Naive B cell (primary cell): ENCODE measurements at regions not wholly inside any gene's neighbourhood (a gene's known extent, or its start where the extent isn't known, plus 50 kb on each side); places are given as distances from the start of the nearest gene placed in this dataset.

Experiments used
- ATAC-seq, 2 donors: fragments of 150-1000 bp; cut with Tn5 transposase; 2 replicates each; pipeline ENCODE4 v1.10.0; 2021; ENCODE audit warnings: low read depth in 2 of 2, mild to moderate bottlenecking in 2 of 2, moderate library complexity in 2 of 2
- DNase-seq: peaks from one replicate; pipeline ENCODE4 v3.0.0; 2022
- H3K27ac Mint-ChIP-seq, 6 donors: one replicate each; pipeline ENCODE4 v1.8.0; 2020 to 2022; ENCODE audit warnings: mild to moderate bottlenecking in 6 of 6, mixed read lengths in 6 of 6, moderate library complexity in 5 of 6, inconsistent platforms in 2 of 6
- H3K27me3 Mint-ChIP-seq, 3 donors: one replicate each; pipeline ENCODE4 v1.8.0; 2021 to 2022; ENCODE audit warnings: mixed read lengths in 3 of 3, mild to moderate bottlenecking in 1 of 3
- H3K36me3 Mint-ChIP-seq, 2 donors: one replicate each; pipeline ENCODE4 v1.8.0; 2020 to 2022; ENCODE audit warnings: mixed read lengths in 2 of 2, inconsistent platforms in 1 of 2, mild to moderate bottlenecking in 1 of 2
- H3K4me1 Mint-ChIP-seq, 3 donors: one replicate each; pipeline ENCODE4 v1.8.0; 2020 to 2022; ENCODE audit warnings: mixed read lengths in 3 of 3, inconsistent platforms in 1 of 3, mild to moderate bottlenecking in 1 of 3, moderate library complexity in 1 of 3
- H3K4me3 Mint-ChIP-seq, 8 donors: one replicate each; pipeline ENCODE4 v1.8.0; 2020 to 2022; ENCODE audit warnings: mild to moderate bottlenecking in 8 of 8, mixed read lengths in 8 of 8, moderate library complexity in 8 of 8, inconsistent platforms in 2 of 8
- H3K9me3 Mint-ChIP-seq, 7 donors: one replicate each; pipeline ENCODE4 v1.8.0; 2020 to 2022; ENCODE audit warnings: mixed read lengths in 7 of 7, mild to moderate bottlenecking in 5 of 7, inconsistent platforms in 2 of 7, moderate library complexity in 1 of 7

DNA sequence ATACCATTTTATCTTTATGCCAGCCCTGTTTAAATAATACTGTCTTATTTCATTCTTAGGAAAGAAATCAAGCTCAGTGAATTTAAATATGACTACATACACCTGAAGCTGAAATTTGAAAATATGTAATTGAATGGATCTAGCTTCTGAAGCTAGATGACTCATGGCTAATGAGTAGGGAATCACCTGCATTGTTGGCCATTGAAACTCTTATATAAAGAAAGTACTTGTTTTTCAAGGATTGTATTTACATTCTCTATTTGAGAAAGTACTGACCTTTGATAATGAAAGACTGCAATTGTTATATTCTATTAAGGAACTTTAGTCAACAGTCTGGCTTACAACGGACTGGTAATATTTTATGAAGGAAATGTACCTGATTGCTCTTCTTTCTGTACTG is 346.7 kb upstream of the LRATD1 start:
- Mint-ChIP-seq H3K4me1 (no peaks in the 10 kb centered on the region), H3K27me3 (no peaks in the 10 kb centered on the region), H3K27ac (no peak overlapping the region), H3K4me3 (no peak overlapping the region), H3K9me3 (peaks cover 0 to 15% (median 3%) of the 10 kb centered on the region in 7 donors), H3K36me3 (no peaks in the 10 kb centered on the region)
- ATAC-seq (no peak), DNase-seq (no peak)

DNA sequence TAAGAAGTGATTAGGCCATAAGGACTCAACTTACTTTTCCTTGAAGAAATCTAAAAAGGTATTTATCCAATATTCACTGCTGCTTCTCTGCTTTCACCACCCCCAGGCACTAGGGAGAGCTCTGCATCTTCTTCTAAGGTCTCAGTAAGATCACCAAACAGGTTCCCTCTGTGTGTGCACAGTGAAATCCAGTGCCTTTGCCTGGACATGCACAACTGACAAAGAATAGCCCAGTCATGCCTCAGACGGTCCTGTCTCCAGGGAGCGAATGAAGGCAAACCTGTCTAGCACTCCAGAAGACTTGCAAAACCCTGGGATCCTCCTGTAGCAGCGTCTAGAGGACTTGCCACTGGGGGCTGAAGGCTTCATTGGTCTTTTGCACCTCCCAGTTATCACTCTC is 344.5 kb upstream of the LRATD1 start:
- Mint-ChIP-seq H3K27me3 (no peaks in the 10 kb centered on the region), H3K9me3 (peaks cover 0 to 15% (median 5%) of the 10 kb centered on the region in 7 donors), H3K4me1 (no peaks in the 10 kb centered on the region), H3K36me3 (no peaks in the 10 kb centered on the region), H3K27ac (no peak overlapping the region), H3K4me3 (no peak overlapping the region)
- ATAC-seq, result no peak
- no peak for DNase-seq

DNA sequence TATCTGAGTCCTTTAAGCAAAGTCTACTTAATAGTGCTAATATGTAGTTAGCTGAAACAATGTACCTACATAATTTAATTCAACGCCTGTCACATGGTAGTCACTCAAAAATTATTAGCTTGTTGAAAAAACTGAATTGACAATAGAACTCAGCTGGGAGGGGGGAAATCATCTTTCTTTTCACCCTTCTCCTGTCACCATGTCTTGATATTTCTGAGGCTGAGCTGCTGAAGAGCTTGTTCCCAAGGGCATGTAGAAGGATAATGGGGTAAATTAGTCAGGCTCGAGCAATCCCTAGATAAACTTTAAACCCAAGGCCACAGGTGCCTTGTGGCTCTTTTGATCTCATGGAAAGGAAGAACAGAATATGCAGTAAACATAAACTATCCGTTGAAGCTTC is 339.6 kb upstream of the LRATD1 start:
- Mint-ChIP-seq H3K36me3 (no peaks in the 10 kb centered on the region), H3K27ac (peak overlapping the region in 1 of 6 donors; percentile 9), H3K4me1 (no peaks in the 10 kb centered on the region), H3K27me3 (no peaks in the 10 kb centered on the region), H3K9me3 (peaks cover 0 to 15% (median 3%) of the 10 kb centered on the region in 7 donors), H3K4me3 (no peak overlapping the region)
- DNase-seq (no peak), ATAC-seq (no peak)

DNA sequence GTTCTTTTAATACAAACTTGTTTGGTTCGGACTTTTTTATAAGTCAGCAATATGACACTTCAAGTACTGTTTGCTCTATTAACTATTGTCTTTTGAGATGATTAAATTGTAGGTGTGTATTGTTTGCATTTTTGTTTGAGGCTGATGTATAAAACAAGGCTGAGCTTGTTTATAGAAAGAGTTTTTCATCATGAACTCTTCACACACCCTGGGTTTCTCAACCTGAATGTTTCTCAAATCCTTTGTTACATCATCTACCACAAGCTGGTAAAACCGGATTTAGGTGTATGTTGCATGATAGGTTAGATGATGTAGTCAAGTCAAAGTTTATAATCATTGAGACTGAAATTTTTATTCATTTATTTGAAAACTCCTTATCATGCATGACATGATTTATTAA is 335.2 kb upstream of the LRATD1 start:
- ATAC-seq, result no peak
- Mint-ChIP-seq H3K9me3 (peaks cover 0 to 14% (median 0%) of the 10 kb centered on the region in 7 donors), H3K4me3 (no peak overlapping the region), H3K27me3 (no peaks in the 10 kb centered on the region), H3K4me1 (no peaks in the 10 kb centered on the region), H3K27ac (no peak overlapping the region), H3K36me3 (no peaks in the 10 kb centered on the region)
- no peak for DNase-seq

DNA sequence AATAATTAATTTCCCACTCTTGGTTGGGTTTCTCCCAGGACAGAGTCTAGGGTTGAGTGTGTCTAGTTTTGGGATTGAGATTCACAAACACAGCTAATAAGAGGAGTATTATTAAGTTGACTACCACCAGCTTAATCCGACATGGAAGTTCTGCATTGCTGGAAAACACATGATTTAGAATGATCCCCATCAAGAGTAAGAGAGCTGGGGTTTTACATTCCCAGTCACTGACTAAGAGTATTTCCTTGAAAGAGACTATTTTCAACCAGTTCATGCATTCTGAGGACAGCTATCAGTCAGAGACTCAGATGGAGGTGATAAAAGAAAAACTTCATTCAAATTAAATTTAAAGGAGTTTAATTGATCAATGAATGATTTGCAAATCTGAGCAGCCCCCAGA is 334.6 kb upstream of the LRATD1 start:
- DNase-seq (no peak), ATAC-seq (no peak)
- no peaks in the 10 kb centered on the region for H3K4me1 Mint-ChIP-seq
- H3K27me3 Mint-ChIP-seq, result no peaks in the 10 kb centered on the region
- peaks cover 0 to 12% (median 0%) of the 10 kb centered on the region in 7 donors for H3K9me3 Mint-ChIP-seq
- H3K27ac Mint-ChIP-seq, result no peak overlapping the region
- no peak overlapping the region for H3K4me3 Mint-ChIP-seq
- no peaks in the 10 kb centered on the region for H3K36me3 Mint-ChIP-seq

DNA sequence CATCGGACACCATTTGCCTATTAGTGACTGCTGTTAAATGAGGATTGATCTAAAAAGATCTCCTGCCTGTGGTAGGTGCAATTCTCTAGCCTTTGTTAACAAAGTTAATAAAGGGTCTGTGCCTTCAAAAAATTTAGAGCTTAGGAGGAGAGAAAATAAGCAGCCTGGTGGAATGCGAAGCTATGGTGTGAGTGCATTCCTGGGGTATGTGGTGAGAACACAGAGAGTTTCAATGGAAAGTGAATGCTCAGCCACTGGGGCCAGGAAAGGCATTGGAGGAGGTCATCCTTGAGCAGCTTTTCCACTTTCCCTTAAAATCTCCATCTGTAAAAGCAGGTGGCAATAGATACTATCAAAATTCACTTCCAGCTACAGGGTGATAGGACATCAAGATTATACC is 331.2 kb upstream of the LRATD1 start:
- DNase-seq (no peak), ATAC-seq (no peak)
- Mint-ChIP-seq H3K9me3 (peaks cover 0 to 12% (median 0%) of the 10 kb centered on the region in 7 donors), H3K36me3 (no peaks in the 10 kb centered on the region), H3K27ac (peak overlapping the region in 1 of 6 donors; percentile 27), H3K4me3 (no peak overlapping the region), H3K27me3 (no peaks in the 10 kb centered on the region), H3K4me1 (no peaks in the 10 kb centered on the region)

DNA sequence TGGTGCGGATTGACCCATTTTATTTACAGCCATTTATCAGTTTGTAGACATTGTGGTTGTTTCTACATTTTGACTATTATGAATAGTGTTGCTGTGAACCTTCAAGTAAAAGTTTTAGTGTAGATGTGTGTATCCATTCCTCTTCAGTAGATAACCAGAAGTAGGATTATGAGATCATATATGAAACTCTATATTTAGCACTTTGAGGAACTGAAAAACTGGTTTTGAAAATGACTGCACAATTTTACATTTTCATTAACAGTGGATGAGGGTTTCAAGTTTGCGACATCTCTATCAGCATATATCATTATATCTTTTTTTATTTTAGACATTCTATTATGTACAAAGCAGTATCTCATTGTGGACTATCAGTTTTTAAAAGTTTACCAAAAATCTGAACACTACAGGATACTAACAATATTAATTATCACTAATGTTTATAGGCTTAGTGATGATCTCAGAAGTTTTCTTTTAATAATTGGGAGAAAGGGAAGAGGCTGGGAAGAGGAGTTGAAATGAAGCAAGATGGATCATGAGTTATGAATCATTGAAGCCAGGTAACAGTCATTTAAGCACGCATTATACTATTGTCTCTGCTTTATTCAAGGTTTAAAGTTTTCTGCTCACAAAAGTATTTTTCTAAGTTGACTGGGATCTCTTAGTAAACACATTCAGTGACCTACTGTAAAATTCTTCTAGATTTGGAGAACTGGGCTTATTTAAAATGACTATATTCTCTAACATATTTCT is 329.0 kb upstream of the LRATD1 start:
- H3K27me3 Mint-ChIP-seq, result no peaks in the 10 kb centered on the region

DNA sequence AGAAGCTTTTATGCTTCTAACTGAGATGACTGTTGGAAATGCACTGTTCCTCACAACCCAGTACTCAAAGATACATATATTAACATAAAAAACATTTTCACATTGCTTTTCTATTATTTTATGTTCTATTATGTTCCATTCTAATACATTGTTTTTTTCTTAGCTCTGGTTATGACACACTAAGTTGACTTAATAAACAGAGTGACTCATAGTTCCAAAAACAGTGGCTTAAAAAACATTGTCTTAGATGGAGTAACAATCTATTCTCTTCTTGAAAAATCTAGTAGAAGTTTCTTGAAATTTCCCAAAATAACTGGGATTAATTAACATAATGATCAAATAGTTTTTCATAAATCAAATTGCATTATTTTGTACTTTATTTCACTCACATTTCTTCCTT is 328.2 kb upstream of the LRATD1 start:
- H3K9me3 Mint-ChIP-seq, result peaks cover 0 to 6% (median 4%) of the 10 kb centered on the region in 7 donors
- H3K27ac Mint-ChIP-seq, result no peak overlapping the region
- H3K27me3 Mint-ChIP-seq, result no peaks in the 10 kb centered on the region
- H3K36me3 Mint-ChIP-seq, result no peaks in the 10 kb centered on the region
- no peaks in the 10 kb centered on the region for H3K4me1 Mint-ChIP-seq
- no peak for ATAC-seq
- no peak for DNase-seq
- H3K4me3 Mint-ChIP-seq, result no peak overlapping the region

More for the DNA sequence above, 329.0 kb upstream of the LRATD1 start:
- no peaks in the 10 kb centered on the region for H3K4me1 Mint-ChIP-seq
- no peak overlapping the region for H3K4me3 Mint-ChIP-seq
- DNase-seq (no peak), ATAC-seq (no peak)
- H3K36me3 Mint-ChIP-seq, result no peaks in the 10 kb centered on the region
- H3K9me3 Mint-ChIP-seq, result peaks cover 0 to 6% (median 4%) of the 10 kb centered on the region in 7 donors
- no peak overlapping the region for H3K27ac Mint-ChIP-seq

DNA sequence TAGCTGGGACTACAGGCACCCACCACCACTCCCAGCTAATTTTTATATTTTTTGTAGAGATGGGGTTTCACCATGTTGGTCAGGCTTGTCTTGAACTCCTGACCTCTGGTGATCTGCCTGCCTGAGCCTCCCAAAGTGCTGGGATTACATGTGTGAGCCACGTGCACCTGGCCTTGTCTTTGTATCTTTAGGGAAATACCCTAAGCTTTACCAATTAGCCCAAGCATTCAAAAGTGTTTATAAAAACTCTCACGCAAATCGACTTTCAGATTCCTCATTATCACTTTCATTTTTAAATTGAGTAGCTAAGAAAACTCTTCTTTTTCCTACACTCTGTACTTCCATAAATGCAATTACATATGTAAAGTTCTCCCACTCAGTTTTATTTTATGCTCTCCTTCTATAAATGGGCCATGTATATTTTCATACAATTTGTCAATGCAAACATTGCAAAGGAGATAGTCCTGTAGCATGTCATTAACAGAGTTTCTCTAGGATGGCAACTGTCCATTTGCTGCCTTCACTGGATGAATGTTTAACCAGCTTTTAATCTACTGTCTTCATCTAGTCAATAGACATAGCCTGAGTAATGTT is 326.2 kb upstream of the LRATD1 start:
- ATAC-seq, result no peak
- H3K9me3 Mint-ChIP-seq, result peaks cover 0 to 9% (median 5%) of the 10 kb centered on the region in 7 donors

DNA sequence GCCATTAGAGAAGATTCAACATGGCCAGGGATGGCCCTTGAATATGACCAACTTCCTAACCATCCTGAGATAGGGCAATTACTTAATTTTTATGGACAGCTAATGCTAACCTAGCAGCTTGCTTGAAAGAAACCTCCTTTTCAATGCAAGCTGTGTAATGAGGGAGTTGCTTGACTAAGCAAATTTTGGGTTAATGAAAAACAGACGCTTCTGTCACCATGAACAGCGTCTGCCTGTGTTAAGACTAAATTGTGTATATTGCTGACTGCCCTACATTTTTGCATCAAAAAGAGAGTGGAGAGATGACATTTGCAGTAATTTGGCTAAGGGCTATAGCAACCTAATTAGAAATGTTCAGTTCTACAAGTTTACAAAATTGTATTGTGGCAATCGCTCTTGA is 319.2 kb upstream of the LRATD1 start:
- no peak overlapping the region for H3K27ac Mint-ChIP-seq
- no peaks in the 10 kb centered on the region for H3K36me3 Mint-ChIP-seq
- H3K27me3 Mint-ChIP-seq, result no peaks in the 10 kb centered on the region
- peaks cover 2 to 8% (median 5%) of the 10 kb centered on the region in 7 donors for H3K9me3 Mint-ChIP-seq
- DNase-seq (no peak), ATAC-seq (no peak)
- no peak overlapping the region for H3K4me3 Mint-ChIP-seq
- H3K4me1 Mint-ChIP-seq, result no peaks in the 10 kb centered on the region

More for the DNA sequence above, 326.2 kb upstream of the LRATD1 start:
- H3K27me3 Mint-ChIP-seq, result no peaks in the 10 kb centered on the region
- no peak overlapping the region for H3K27ac Mint-ChIP-seq
- H3K4me1 Mint-ChIP-seq, result no peaks in the 10 kb centered on the region
- no peak for DNase-seq
- no peak overlapping the region for H3K4me3 Mint-ChIP-seq
- H3K36me3 Mint-ChIP-seq, result no peaks in the 10 kb centered on the region

DNA sequence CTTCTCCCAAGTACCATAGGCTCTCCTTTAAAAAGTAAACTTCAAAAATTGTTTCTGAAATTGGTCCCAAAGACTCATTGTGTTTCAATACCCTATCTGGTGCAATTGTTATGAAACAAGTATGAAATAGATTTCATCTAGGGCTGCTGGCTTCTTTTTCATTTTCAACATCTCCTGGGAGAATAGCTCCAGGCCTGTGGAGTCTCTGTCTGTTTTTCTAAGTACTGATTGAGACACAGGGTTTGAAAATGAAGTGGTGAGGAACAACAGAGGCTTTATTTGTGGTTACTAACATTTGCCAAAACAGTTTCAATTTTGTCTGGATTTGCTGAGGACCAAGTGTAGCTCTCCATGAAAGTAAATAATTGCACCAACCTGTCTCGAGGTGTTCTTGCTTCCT is 315.9 kb upstream of the LRATD1 start:
- ATAC-seq, result no peak
- H3K27me3 Mint-ChIP-seq, result no peaks in the 10 kb centered on the region
- no peaks in the 10 kb centered on the region for H3K36me3 Mint-ChIP-seq
- no peaks in the 10 kb centered on the region for H3K4me1 Mint-ChIP-seq
- H3K27ac Mint-ChIP-seq, result no peak overlapping the region
- H3K9me3 Mint-ChIP-seq, result peaks cover 0 to 5% (median 2%) of the 10 kb centered on the region in 7 donors
- no peak for DNase-seq
- no peak overlapping the region for H3K4me3 Mint-ChIP-seq

DNA sequence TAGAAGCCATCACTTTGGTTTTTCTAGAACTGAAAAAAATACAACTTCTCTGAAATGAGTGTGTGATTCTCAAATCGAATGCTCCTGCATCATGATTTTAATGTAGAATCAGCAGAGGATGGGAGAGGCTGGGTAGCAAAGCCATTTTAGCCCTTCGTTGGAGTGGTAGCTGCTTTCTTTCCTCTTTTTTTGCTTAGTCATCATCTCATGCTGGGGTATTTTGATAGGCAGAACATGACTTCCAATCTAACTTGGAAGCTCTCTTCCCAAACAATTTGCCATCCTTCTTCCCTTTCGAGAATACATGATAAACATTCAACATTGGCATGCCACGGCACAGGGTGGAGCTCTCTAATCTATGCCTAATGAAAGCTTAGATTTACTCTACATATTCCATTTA is 311.2 kb upstream of the LRATD1 start:
- no peak overlapping the region for H3K4me3 Mint-ChIP-seq
- H3K9me3 Mint-ChIP-seq, result peaks cover 0 to 7% (median 0%) of the 10 kb centered on the region in 7 donors
- no peak for ATAC-seq
- DNase-seq, result no peak
- H3K4me1 Mint-ChIP-seq, result no peaks in the 10 kb centered on the region
- no peak overlapping the region for H3K27ac Mint-ChIP-seq
- H3K36me3 Mint-ChIP-seq, result no peaks in the 10 kb centered on the region
- H3K27me3 Mint-ChIP-seq, result no peaks in the 10 kb centered on the region

DNA sequence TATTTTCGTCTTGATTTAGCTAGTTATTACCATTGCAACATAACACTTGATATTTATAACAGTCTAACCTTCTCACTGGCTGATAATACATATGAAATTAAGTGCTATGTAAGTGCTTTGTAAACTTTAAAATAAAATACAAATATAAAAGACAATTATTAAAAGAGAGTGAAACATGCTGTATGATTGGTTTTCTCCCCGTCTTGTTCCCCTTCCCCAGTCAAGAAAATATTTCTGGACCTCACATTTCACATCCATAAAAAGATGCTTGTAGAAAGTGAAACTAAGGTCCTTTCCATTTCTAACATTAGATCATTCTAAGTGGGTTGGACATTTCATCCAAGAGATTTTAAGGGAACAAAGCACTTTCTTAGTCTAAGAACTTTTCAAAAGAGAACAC is 310.2 kb upstream of the LRATD1 start:
- DNase-seq (no peak), ATAC-seq (no peak)
- Mint-ChIP-seq H3K27me3 (no peaks in the 10 kb centered on the region), H3K9me3 (peaks cover 0 to 7% (median 0%) of the 10 kb centered on the region in 7 donors), H3K36me3 (no peaks in the 10 kb centered on the region), H3K27ac (no peak overlapping the region), H3K4me1 (no peaks in the 10 kb centered on the region), H3K4me3 (no peak overlapping the region)

DNA sequence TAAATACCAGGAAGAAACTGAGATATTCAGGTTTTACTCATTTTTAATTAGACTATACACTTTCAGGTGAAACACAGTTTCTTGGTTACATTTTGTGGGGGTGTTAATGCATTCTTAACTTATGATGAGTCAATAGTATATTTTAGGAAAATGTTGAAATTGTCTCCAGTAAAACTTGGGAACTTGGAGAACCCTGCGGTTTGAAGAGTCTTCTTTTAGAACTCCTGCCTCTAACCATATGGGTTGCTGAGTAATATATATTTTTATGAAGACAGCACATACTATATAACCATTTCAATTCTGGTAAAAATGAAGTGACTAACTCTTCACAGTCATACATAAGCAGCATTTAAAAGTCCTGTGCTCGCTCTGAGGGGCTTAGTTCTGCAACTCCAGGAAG is 308.2 kb upstream of the LRATD1 start:
- H3K4me1 Mint-ChIP-seq, result no peaks in the 10 kb centered on the region

More for the DNA sequence above, 308.2 kb upstream of the LRATD1 start:
- no peak overlapping the region for H3K4me3 Mint-ChIP-seq
- no peaks in the 10 kb centered on the region for H3K36me3 Mint-ChIP-seq
- H3K27ac Mint-ChIP-seq, result no peak overlapping the region
- H3K27me3 Mint-ChIP-seq, result no peaks in the 10 kb centered on the region
- DNase-seq (no peak), ATAC-seq (no peak)
- peaks cover 0 to 11% (median 0%) of the 10 kb centered on the region in 7 donors for H3K9me3 Mint-ChIP-seq
